HFF-Myc (cell line): ENCODE measurements at regions not wholly inside any gene's neighbourhood (a gene's known extent, or its start where the extent isn't known, plus 50 kb on each side); places are given as distances from the start of the nearest gene placed in this dataset.
A peak's percentile ranks its signal among the peaks of the same experiment; 100 is the strongest.

Experiments used
- DNase-seq: peaks from one replicate; pipeline ENCODE4 v3.0.0-alpha.2; 2011; ENCODE audit warnings: low read depth; ENCODE audit errors: extremely low read depth
- H3K4me3 ChIP-seq: replicated peaks from 2 replicates; pipeline ENCODE4 v1.5.1; 2011; ENCODE audit warnings: low read depth, mild to moderate bottlenecking, control low read depth, low read length
- CTCF ChIP-seq: IDR thresholded peaks from 2 replicates; pipeline ENCODE4 v1.5.1; 2012; ENCODE audit warnings: mild to moderate bottlenecking, low read depth, low read length, control low read depth; ENCODE audit errors: missing control alignments

GRCh38 chr13:64459778-64460177 lies 2770.4 kb downstream of the PCDH9 start:
- no peak for TF ChIP-seq CTCF
- no peak for DNase-seq
- H3K4me3 ChIP-seq, result no peak overlapping the region

- H3K4me3 ChIP-seq, result no peak overlapping the region
- TF ChIP-seq CTCF, result no peak
- no peak for DNase-seq
These were observed 2772.2 kb downstream of the PCDH9 start for GRCh38 chr13:64457976-64458375.

- no peak overlapping the region for H3K4me3 ChIP-seq
- no peak for TF ChIP-seq CTCF
- DNase-seq, result no peak
These were observed 2775.0 kb downstream of the PCDH9 start for GRCh38 chr13:64455124-64455523.

- no peak for DNase-seq
- no peak for TF ChIP-seq CTCF
- H3K4me3 ChIP-seq, result no peak overlapping the region
These were observed 2776.3 kb downstream of the PCDH9 start for GRCh38 chr13:64453831-64454230.

- peak; percentile 36 for TF ChIP-seq CTCF
- no peak overlapping the region for H3K4me3 ChIP-seq
- no peak for DNase-seq
These were observed 2783.8 kb downstream of the PCDH9 start for GRCh38 chr13:64446372-64446771.

GRCh38 chr13:64441740-64442139 lies 2788.4 kb downstream of the PCDH9 start:
- H3K4me3 ChIP-seq, result no peak overlapping the region
- TF ChIP-seq CTCF, result no peak
- no peak for DNase-seq

- H3K4me3 ChIP-seq, result no peak overlapping the region
- TF ChIP-seq CTCF, result no peak
- DNase-seq, result no peak
These were observed 2792.1 kb downstream of the PCDH9 start for GRCh38 chr13:64438084-64438483.
